Uterus (tissue), 3 donors: ENCODE measurements at regions not wholly inside any gene's neighbourhood (a gene's known extent, or its start where the extent isn't known, plus 50 kb on each side); places are given as distances from the start of the nearest gene placed in this dataset.

Source experiments
- DNase-seq, 2 donors: peaks; one replicate each; pipeline ENCODE4 v3.0.0-alpha.2; 2019 to 2020
- H3K27ac ChIP-seq, 2 donors: fragments of 200-600 bp; sonication (generic); 1 replicate in 1 of 2; 2 replicates in 1 of 2; pipeline ENCODE4 v1.5.1; 2016 to 2018
- H3K27me3 ChIP-seq, 2 donors: fragments of 200-600 bp; sonication (generic); one replicate each; pipeline ENCODE4 v1.5.1; 2018 to 2019; ENCODE audit warnings: control low read depth in 1 of 2
- H3K36me3 ChIP-seq, 2 donors: fragments of 200-600 bp; sonication (generic); one replicate each; pipeline ENCODE4 v1.5.1; 2019; ENCODE audit warnings: control low read depth in 1 of 2
- H3K4me1 ChIP-seq, 2 donors: fragments of 200-600 bp; sonication (generic); one replicate each; pipeline ENCODE4 v1.5.1; 2018 to 2019; ENCODE audit warnings: control low read depth in 1 of 2
- H3K4me3 ChIP-seq, 2 donors: fragments of 200-600 bp; sonication (generic); 1 replicate in 1 of 2; 2 replicates in 1 of 2; pipeline ENCODE4 v1.5.1; 2018 to 2019; ENCODE audit warnings: mild to moderate bottlenecking in 1 of 2
- H3K9me3 ChIP-seq, 2 donors: fragments of 200-600 bp; sonication (generic); one replicate each; pipeline ENCODE4 v1.5.1; 2019; ENCODE audit warnings: control low read depth in 1 of 2
- POLR2A ChIP-seq, 2 donors: fragments of 450-650 bp; IDR thresholded peaks; one replicate each; pipeline ENCODE4 v1.6.1; 2016; ENCODE audit warnings: antibody characterized with exemption in 2 of 2, mild to moderate bottlenecking in 1 of 2, moderate library complexity in 1 of 2
- intact Hi-C: fragments of 100-400 bp; cut with DNase I; formaldehyde crosslinking; loops from one replicate; pipeline ENCODE4 v1.15.1; 2023; ENCODE audit warnings: low total_unique reads
- TF ChIP-seq, protein P1 (sequence below), 4 experiments: fragments of 200-600 bp in 2 of 4; fragments of 450-650 bp in 2 of 4; sonication (generic) in 2 of 4; IDR thresholded peaks; one replicate each; pipeline ENCODE4 v1.5.1; 2016 to 2019; ENCODE audit warnings: antibody characterized with exemption in 4 of 4, mild to moderate bottlenecking in 2 of 4, moderate library complexity in 1 of 4
- donor health status: DM: yes; HTN: yes; CAD: no.

DNA sequence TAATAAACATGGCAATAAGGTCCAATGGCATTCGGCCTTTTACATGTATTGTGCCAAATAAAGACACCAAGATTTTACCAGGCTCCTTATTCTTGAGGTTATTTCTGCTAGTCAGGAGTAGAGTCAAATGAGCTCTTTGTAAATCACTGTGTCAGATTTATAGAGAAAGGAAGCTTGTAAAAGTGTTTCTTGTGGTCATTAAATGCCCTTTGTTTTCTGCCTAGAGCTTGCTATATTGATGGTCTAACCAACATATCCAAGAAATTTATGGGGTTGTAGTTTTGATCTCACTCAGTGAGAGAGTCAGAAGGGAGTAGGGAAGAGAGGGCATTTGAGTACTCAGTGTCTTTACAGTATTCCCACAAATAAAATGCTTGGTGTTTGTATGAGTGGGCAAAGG, 86.2 kb upstream of the FRMPD4 start:
- TF ChIP-seq POLR2A (IDR thresholded peaks at IDR 0.05) = no peak
- TF ChIP-seq, protein P1, sequence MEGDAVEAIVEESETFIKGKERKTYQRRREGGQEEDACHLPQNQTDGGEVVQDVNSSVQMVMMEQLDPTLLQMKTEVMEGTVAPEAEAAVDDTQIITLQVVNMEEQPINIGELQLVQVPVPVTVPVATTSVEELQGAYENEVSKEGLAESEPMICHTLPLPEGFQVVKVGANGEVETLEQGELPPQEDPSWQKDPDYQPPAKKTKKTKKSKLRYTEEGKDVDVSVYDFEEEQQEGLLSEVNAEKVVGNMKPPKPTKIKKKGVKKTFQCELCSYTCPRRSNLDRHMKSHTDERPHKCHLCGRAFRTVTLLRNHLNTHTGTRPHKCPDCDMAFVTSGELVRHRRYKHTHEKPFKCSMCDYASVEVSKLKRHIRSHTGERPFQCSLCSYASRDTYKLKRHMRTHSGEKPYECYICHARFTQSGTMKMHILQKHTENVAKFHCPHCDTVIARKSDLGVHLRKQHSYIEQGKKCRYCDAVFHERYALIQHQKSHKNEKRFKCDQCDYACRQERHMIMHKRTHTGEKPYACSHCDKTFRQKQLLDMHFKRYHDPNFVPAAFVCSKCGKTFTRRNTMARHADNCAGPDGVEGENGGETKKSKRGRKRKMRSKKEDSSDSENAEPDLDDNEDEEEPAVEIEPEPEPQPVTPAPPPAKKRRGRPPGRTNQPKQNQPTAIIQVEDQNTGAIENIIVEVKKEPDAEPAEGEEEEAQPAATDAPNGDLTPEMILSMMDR (IDR thresholded peaks at IDR 0.05) = no peak
- intact Hi-C loops = no loop called here
- no peak for DNase-seq

DNA sequence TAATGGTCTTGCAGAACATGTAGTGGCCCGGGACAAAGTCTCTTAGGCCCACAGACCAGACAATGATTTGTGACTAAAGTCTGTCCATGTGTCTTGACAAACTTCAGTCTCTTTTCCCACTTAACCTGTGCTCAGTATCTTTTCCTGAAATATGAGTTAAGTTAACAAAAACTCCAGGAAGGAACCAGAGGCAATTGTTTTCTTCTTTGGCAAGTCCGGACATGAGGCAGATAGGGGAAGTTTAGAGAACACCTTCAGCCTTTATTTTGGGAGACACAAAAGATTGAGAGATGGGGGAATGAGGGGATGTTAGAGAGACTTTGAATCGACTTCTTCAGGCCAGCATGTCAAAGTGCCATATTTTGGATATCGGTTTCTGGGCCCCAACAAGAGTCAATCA, 80.2 kb upstream of the FRMPD4 start:
- DNase-seq = no peak
- no peaks in the 10 kb centered on the region for H3K36me3 ChIP-seq
- H3K27me3 ChIP-seq = no peaks in the 10 kb centered on the region
- H3K4me1 ChIP-seq = no peaks in the 10 kb centered on the region
- no peaks in the 10 kb centered on the region for H3K9me3 ChIP-seq
- H3K27ac ChIP-seq = no peak overlapping the region
- no peak for TF ChIP-seq POLR2A (IDR thresholded peaks at IDR 0.05)
- TF ChIP-seq, protein P1 (IDR thresholded peaks at IDR 0.05) = no peak
- intact Hi-C loops = no loop called here
- H3K4me3 ChIP-seq = no peak overlapping the region

More for the DNA sequence above, 86.2 kb upstream of the FRMPD4 start:
- H3K36me3 ChIP-seq = no peaks in the 10 kb centered on the region
- no peaks in the 10 kb centered on the region for H3K27me3 ChIP-seq
- no peaks in the 10 kb centered on the region for H3K4me1 ChIP-seq
- no peak overlapping the region for H3K27ac ChIP-seq
- H3K9me3 ChIP-seq = no peaks in the 10 kb centered on the region
- H3K4me3 ChIP-seq = no peak overlapping the region

DNA sequence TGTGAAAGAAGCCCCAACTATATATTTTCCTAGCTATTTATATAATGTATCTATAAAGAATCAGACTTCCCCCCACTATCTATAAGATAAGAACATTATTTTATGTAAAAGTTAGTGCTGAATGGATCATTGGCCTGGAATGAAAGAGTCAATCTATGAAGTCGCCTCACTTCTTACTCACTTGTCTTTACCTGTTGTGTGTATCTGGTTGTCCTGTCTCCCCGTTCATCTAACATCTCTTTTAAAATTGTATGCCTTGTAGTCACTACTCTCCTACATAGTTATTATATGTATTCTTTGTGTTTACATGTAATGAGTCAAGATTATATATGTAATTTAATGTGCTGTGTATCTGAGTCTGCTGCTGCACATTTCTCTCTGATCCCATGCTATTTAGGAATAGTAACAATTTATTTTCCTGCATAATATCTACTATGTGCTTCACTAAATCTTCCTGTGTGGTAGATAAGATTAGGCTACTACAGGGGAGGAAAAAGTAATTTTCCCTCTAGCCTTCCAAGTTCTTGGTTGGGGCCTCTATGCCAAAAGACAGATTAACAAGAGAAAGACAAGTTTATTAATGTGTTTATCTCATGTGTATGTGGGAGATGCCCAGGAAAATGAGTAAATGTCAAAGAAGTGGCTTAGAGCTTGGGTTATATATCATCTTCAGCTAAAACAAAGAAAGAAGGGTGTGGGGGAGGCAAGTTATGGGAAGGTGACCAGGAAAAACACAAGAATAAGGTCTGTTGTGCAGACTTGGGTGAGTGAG, 77.6 kb upstream of the FRMPD4 start:
- DNase-seq = no peak
- Histone ChIP-seq H3K27ac (no peak overlapping the region), H3K4me1 (no peaks in the 10 kb centered on the region), H3K36me3 (no peaks in the 10 kb centered on the region), H3K4me3 (no peak overlapping the region), H3K27me3 (no peaks in the 10 kb centered on the region), H3K9me3 (no peaks in the 10 kb centered on the region)
- intact Hi-C loops = no loop called here
- TF ChIP-seq POLR2A (IDR thresholded peaks at IDR 0.05) = no peak
- TF ChIP-seq, protein P1 (IDR thresholded peaks at IDR 0.05) = no peak

DNA sequence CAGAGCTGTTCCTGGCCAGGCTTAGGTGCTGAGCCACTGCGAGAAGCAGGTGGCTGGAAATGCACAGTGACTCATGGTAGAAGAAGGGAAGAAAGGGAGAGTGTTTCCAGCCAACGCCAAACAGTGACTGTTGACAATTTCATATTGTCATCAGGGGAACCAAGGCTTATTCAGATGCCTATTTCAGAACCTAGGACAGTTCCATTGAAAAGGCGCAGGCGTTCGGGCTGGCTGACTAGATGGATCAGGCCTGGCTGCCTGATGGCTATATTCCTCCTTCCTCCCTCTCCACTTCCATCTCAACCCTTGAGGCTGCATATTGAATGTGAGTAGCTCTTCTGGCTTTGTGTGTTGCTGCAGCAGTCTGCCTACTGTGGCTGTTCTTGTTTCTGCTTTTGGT, 73.0 kb upstream of the FRMPD4 start:
- TF ChIP-seq, protein P1 (IDR thresholded peaks at IDR 0.05) = no peak
- TF ChIP-seq POLR2A (IDR thresholded peaks at IDR 0.05) = no peak
- no peaks in the 10 kb centered on the region for H3K27me3 ChIP-seq
- H3K27ac ChIP-seq = no peak overlapping the region
- H3K4me1 ChIP-seq = no peaks in the 10 kb centered on the region
- H3K4me3 ChIP-seq = no peak overlapping the region
- DNase-seq = no peak
- no peaks in the 10 kb centered on the region for H3K9me3 ChIP-seq
- H3K36me3 ChIP-seq = no peaks in the 10 kb centered on the region
- intact Hi-C loops = no loop called here

DNA sequence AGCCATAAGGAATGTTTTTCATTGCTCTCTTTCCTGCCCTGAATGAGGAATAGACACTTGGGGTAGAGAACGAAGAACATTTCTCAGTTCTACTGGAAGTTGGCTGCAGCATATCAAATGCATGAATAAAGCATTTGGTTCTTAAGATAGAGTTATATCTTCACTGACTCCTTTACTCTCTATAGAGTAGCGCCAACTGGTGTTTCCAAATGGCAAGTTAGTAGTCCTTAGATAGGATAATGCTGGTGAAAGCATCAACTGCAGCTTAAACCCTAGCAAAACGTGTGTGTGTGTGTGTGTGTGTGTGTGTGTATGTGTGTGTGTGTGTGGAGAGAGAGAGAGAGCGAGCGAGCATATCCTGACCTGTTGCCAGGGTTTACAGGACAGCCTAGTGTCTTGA, 62.2 kb upstream of the FRMPD4 start:
- Histone ChIP-seq H3K4me3 (no peak overlapping the region), H3K4me1 (no peaks in the 10 kb centered on the region), H3K9me3 (no peaks in the 10 kb centered on the region), H3K27me3 (peaks cover 0 to 7% of the 10 kb centered on the region in 2 donors), H3K27ac (no peak overlapping the region), H3K36me3 (no peaks in the 10 kb centered on the region)
- intact Hi-C loops = no loop called here
- no peak for DNase-seq
- TF ChIP-seq, protein P1 (IDR thresholded peaks at IDR 0.05) = no peak
- no peak for TF ChIP-seq POLR2A (IDR thresholded peaks at IDR 0.05)
